GM13976 (cell line): ENCODE measurements at regions not wholly inside any gene's neighbourhood (a gene's known extent, or its start where the extent isn't known, plus 50 kb on each side); places are given as distances from the start of the nearest gene placed in this dataset.
A peak's percentile ranks its signal among the peaks of the same experiment; 100 is the strongest.

Experiments
- DNase-seq: peaks from one replicate; pipeline ENCODE4 v3.0.0; 2012; ENCODE audit warnings: low spot score
- CTCF ChIP-seq: IDR thresholded peaks from 2 replicates; pipeline ENCODE4 v1.5.1; 2012; ENCODE audit warnings: borderline replicate concordance, mild to moderate bottlenecking; ENCODE audit not compliant: insufficient read depth; ENCODE audit errors: extremely low read depth, missing control alignments, control extremely low read depth
- in situ Hi-C: fragments of 300-500 bp; cut with MboI; formaldehyde crosslinking; loops from one replicate; pipeline ENCODE4 v1.12.0; 2022; ENCODE audit warnings: low sequenced_read_pairs, mixed read lengths, inconsistent platforms; ENCODE audit not compliant: unreplicated experiment

GRCh38 chr2:114170070-114170469 is 272.4 kb upstream of the DPP10 start:
- no peak for DNase-seq
- in situ Hi-C loops: no loop called here

GRCh38 chr2:114175507-114175906 is 266.9 kb upstream of the DPP10 start:
- in situ Hi-C loops: no loop called here
- DNase-seq: no peak
- no peak for TF ChIP-seq CTCF

More at GRCh38 chr2:114170070-114170469, 272.4 kb upstream of the DPP10 start:
- no peak for TF ChIP-seq CTCF

- no peak for TF ChIP-seq CTCF
- no peak for DNase-seq
- in situ Hi-C loops: no loop called here
These were observed 256.9 kb upstream of the DPP10 start for GRCh38 chr2:114185501-114185900.

GRCh38 chr2:114192362-114192761 is 250.1 kb upstream of the DPP10 start:
- DNase-seq: no peak
- in situ Hi-C loops: no loop called here
- TF ChIP-seq CTCF: no peak

GRCh38 chr2:114201781-114202180 is 240.7 kb upstream of the DPP10 start:
- DNase-seq: no peak
- peak; percentile 16 for TF ChIP-seq CTCF
- in situ Hi-C loops: no loop called here

GRCh38 chr2:114203679-114204078 is 238.8 kb upstream of the DPP10 start:
- DNase-seq: no peak
- no peak for TF ChIP-seq CTCF
- in situ Hi-C loops: no loop called here

- DNase-seq: no peak
- TF ChIP-seq CTCF: no peak
- in situ Hi-C loops: no loop called here
These were observed 228.6 kb upstream of the DPP10 start for GRCh38 chr2:114213808-114214207.
